Progenitor cell of endocrine pancreas (in vitro differentiated cells): ENCODE measurements at regions not wholly inside any gene's neighbourhood (a gene's known extent, or its start where the extent isn't known, plus 50 kb on each side); places are given as distances from the start of the nearest gene placed in this dataset.
A peak's percentile ranks its signal among the peaks of the same experiment; 100 is the strongest.

Source experiments
- DNase-seq: peaks from one replicate; pipeline ENCODE4 v3.0.0; 2021; ENCODE audit warnings: low spot score; ENCODE audit not compliant: unreplicated experiment
- H3K27ac Mint-ChIP-seq: 2 replicates; pipeline ENCODE4 v1.8.0; 2021; ENCODE audit warnings: mild to moderate bottlenecking, moderate library complexity, mixed read lengths
- H3K27me3 Mint-ChIP-seq: 2 replicates; pipeline ENCODE4 v1.8.0; 2021; ENCODE audit warnings: mixed read lengths
- H3K36me3 Mint-ChIP-seq: 2 replicates; pipeline ENCODE4 v1.8.0; 2022; ENCODE audit warnings: mixed read lengths; ENCODE audit not compliant: insufficient read depth
- H3K4me1 Mint-ChIP-seq: 2 replicates; pipeline ENCODE4 v1.8.0; 2021; ENCODE audit warnings: low read depth, mixed read lengths
- H3K4me3 Mint-ChIP-seq: 2 replicates; pipeline ENCODE4 v1.8.0; 2021; ENCODE audit warnings: low read depth, mild to moderate bottlenecking, moderate library complexity, mixed read lengths
- H3K9me3 Mint-ChIP-seq: 2 replicates; pipeline ENCODE4 v1.8.0; 2021; ENCODE audit warnings: low read depth, mixed read lengths
- CTCF ChIP-seq: fragments of 200-600 bp; sonication (generic); IDR thresholded peaks from one replicate; pipeline ENCODE4 v1.5.0; 2021; ENCODE audit warnings: antibody characterized with exemption, mild to moderate bottlenecking; ENCODE audit not compliant: unreplicated experiment

- Mint-ChIP-seq H3K4me1 (peaks cover 7% of the 10 kb centered on the region), H3K4me3 (no peak overlapping the region), H3K36me3 (no peaks in the 10 kb centered on the region), H3K9me3 (no peaks in the 10 kb centered on the region), H3K27ac (no peak overlapping the region), H3K27me3 (peaks cover 10% of the 10 kb centered on the region)
- no peak for TF ChIP-seq CTCF
- DNase-seq: no peak
Observed at GRCh38 chr11:112580864-112581263, 320.2 kb upstream of the PLET1 start.

- no peak for DNase-seq
- H3K36me3 Mint-ChIP-seq: no peaks in the 10 kb centered on the region
- peaks cover 7% of the 10 kb centered on the region for H3K4me1 Mint-ChIP-seq
- H3K4me3 Mint-ChIP-seq: no peak overlapping the region
- TF ChIP-seq CTCF: no peak
- H3K9me3 Mint-ChIP-seq: no peaks in the 10 kb centered on the region
- peaks cover 17% of the 10 kb centered on the region for H3K27me3 Mint-ChIP-seq
- no peak overlapping the region for H3K27ac Mint-ChIP-seq
Observed at GRCh38 chr11:112581747-112582146, 321.1 kb upstream of the PLET1 start.

- Mint-ChIP-seq H3K27ac (no peak overlapping the region), H3K27me3 (peaks cover 17% of the 10 kb centered on the region), H3K36me3 (no peaks in the 10 kb centered on the region), H3K4me3 (no peak overlapping the region), H3K4me1 (peaks cover 7% of the 10 kb centered on the region), H3K9me3 (no peaks in the 10 kb centered on the region)
- TF ChIP-seq CTCF: no peak
- no peak for DNase-seq
Observed at GRCh38 chr11:112582366-112582765, 321.7 kb upstream of the PLET1 start.

- DNase-seq: no peak
- Mint-ChIP-seq H3K4me1 (peaks cover 9% of the 10 kb centered on the region), H3K27me3 (peaks cover 17% of the 10 kb centered on the region), H3K9me3 (no peaks in the 10 kb centered on the region), H3K27ac (no peak overlapping the region), H3K4me3 (no peak overlapping the region), H3K36me3 (no peaks in the 10 kb centered on the region)
- TF ChIP-seq CTCF: no peak
Observed at GRCh38 chr11:112583261-112583893, 322.7 kb upstream of the PLET1 start.

GRCh38 chr11:112584672-112585071 lies 324.0 kb upstream of the PLET1 start:
- no peak overlapping the region for H3K4me3 Mint-ChIP-seq
- H3K27me3 Mint-ChIP-seq: peaks cover 18% of the 10 kb centered on the region
- no peak for DNase-seq
- no peak overlapping the region for H3K27ac Mint-ChIP-seq
- peak; percentile 35 for TF ChIP-seq CTCF
- H3K9me3 Mint-ChIP-seq: no peaks in the 10 kb centered on the region
- H3K4me1 Mint-ChIP-seq: peaks cover 9% of the 10 kb centered on the region
- H3K36me3 Mint-ChIP-seq: no peaks in the 10 kb centered on the region
